Activated CD8-positive, alpha-beta T cell treated with anti-CD3 and anti-CD28 coated beads, Interleukin-2, amount 10 ng/mL, durations not matched to agents 7 days and 5 days (primary cell): ENCODE measurements at regions not wholly inside any gene's neighbourhood (a gene's known extent, or its start where the extent isn't known, plus 50 kb on each side); places are given as distances from the start of the nearest gene placed in this dataset.

Experiments used
- ATAC-seq: fragments of 150-1000 bp; cut with Tn5 transposase; one replicate; pipeline ENCODE4 v1.10.0; 2021; ENCODE audit warnings: moderate library complexity
- CTCF ChIA-PET: fragments of 350-600 bp; sonication (Branson Sonifier 250); formaldehyde crosslinking; loops from one replicate; lab custom pipeline; 2021; ENCODE audit warnings: antibody characterized with exemption; lab: Charles Lee
- POLR2A ChIA-PET: fragments of 350-600 bp; sonication (Branson Sonifier 250); formaldehyde crosslinking; loops from one replicate; lab custom pipeline; 2021; ENCODE audit warnings: antibody characterized with exemption; lab: Charles Lee
- DNase-seq: peaks from one replicate; pipeline ENCODE4 v3.0.0-alpha.2; 2020
- H3K27ac Mint-ChIP-seq: one replicate; pipeline ENCODE4 v1.8.0; 2021; ENCODE audit warnings: mild to moderate bottlenecking, mixed read lengths
- H3K27me3 Mint-ChIP-seq: one replicate; pipeline ENCODE4 v1.8.0; 2021; ENCODE audit warnings: low read depth, mixed read lengths
- H3K36me3 Mint-ChIP-seq: one replicate; pipeline ENCODE4 v1.8.0; 2021; ENCODE audit warnings: low read depth, mixed read lengths
- H3K4me1 Mint-ChIP-seq: one replicate; pipeline ENCODE4 v1.8.0; 2021; ENCODE audit warnings: low read depth, mixed read lengths
- H3K4me3 Mint-ChIP-seq: one replicate; pipeline ENCODE4 v1.8.0; 2021; ENCODE audit warnings: mild to moderate bottlenecking, mixed read lengths
- H3K9me3 Mint-ChIP-seq: one replicate; pipeline ENCODE4 v1.8.0; 2022; ENCODE audit warnings: mixed read lengths; ENCODE audit not compliant: insufficient read depth

GRCh38 chr2:150878356-150878755, 383.3 kb downstream of the RBM43 start:
- no peak for DNase-seq
- CTCF ChIA-PET, result no interaction called here
- ATAC-seq, result no peak

GRCh38 chr2:150876251-150876950, 385.3 kb downstream of the RBM43 start:
- Mint-ChIP-seq H3K27ac (no peak overlapping the region), H3K4me1 (no peaks in the 10 kb centered on the region)

More at GRCh38 chr2:150878356-150878755, 383.3 kb downstream of the RBM43 start:
- Mint-ChIP-seq H3K4me1 (no peaks in the 10 kb centered on the region), H3K36me3 (no peaks in the 10 kb centered on the region), H3K9me3 (no peaks in the 10 kb centered on the region), H3K27ac (no peak overlapping the region), H3K4me3 (no peak overlapping the region), H3K27me3 (no peaks in the 10 kb centered on the region)
- POLR2A ChIA-PET, result no interaction called here

GRCh38 chr2:150873396-150873772, 385.9 kb upstream of the RND3 start:
- H3K4me1 Mint-ChIP-seq, result no peaks in the 10 kb centered on the region
- H3K4me3 Mint-ChIP-seq, result no peak overlapping the region
- H3K27ac Mint-ChIP-seq, result no peak overlapping the region
- DNase-seq (no peak), ATAC-seq (no peak)
- no peaks in the 10 kb centered on the region for H3K9me3 Mint-ChIP-seq
- CTCF ChIA-PET, result no interaction called here
- no peaks in the 10 kb centered on the region for H3K36me3 Mint-ChIP-seq
- POLR2A ChIA-PET, result no interaction called here
- H3K27me3 Mint-ChIP-seq, result no peaks in the 10 kb centered on the region

More at GRCh38 chr2:150876251-150876950, 385.3 kb downstream of the RBM43 start:
- Mint-ChIP-seq H3K36me3 (no peaks in the 10 kb centered on the region), H3K9me3 (no peaks in the 10 kb centered on the region), H3K4me3 (no peak overlapping the region), H3K27me3 (no peaks in the 10 kb centered on the region)
- DNase-seq (no peak), ATAC-seq (no peak)
- ChIA-PET CTCF (no interaction called here), POLR2A (no interaction called here)

- ATAC-seq, result no peak
- DNase-seq, result no peak
- ChIA-PET CTCF (no interaction called here), POLR2A (no interaction called here)
- H3K27me3 Mint-ChIP-seq, result no peaks in the 10 kb centered on the region
- no peaks in the 10 kb centered on the region for H3K9me3 Mint-ChIP-seq
- H3K27ac Mint-ChIP-seq, result no peak overlapping the region
- H3K4me3 Mint-ChIP-seq, result no peak overlapping the region
- no peaks in the 10 kb centered on the region for H3K36me3 Mint-ChIP-seq
- no peaks in the 10 kb centered on the region for H3K4me1 Mint-ChIP-seq
Observed at GRCh38 chr2:150872756-150873395, 385.4 kb upstream of the RND3 start.

- ATAC-seq (no peak), DNase-seq (no peak)
- H3K36me3 Mint-ChIP-seq, result no peaks in the 10 kb centered on the region
- ChIA-PET CTCF (no interaction called here), POLR2A (no interaction called here)
- H3K27me3 Mint-ChIP-seq, result no peaks in the 10 kb centered on the region
- no peaks in the 10 kb centered on the region for H3K9me3 Mint-ChIP-seq
- no peak overlapping the region for H3K27ac Mint-ChIP-seq
- H3K4me3 Mint-ChIP-seq, result no peak overlapping the region
- no peaks in the 10 kb centered on the region for H3K4me1 Mint-ChIP-seq
Observed at GRCh38 chr2:150866431-150866830, 379.0 kb upstream of the RND3 start.

GRCh38 chr2:150863691-150864090, 376.2 kb upstream of the RND3 start:
- no peak for DNase-seq
- Mint-ChIP-seq H3K36me3 (no peaks in the 10 kb centered on the region), H3K27me3 (no peaks in the 10 kb centered on the region), H3K4me1 (no peaks in the 10 kb centered on the region), H3K9me3 (no peaks in the 10 kb centered on the region), H3K4me3 (no peak overlapping the region), H3K27ac (no peak overlapping the region)
- CTCF ChIA-PET, result no interaction called here
- POLR2A ChIA-PET, result no interaction called here
- ATAC-seq, result no peak

- POLR2A ChIA-PET, result interaction anchor here (0.7 kb wide), 1 partner anchor 327 kb away, joined by 3 read pairs; no protein-coding TSS in a partner anchor
- ATAC-seq (no peak), DNase-seq (no peak)
- Mint-ChIP-seq H3K27ac (no peak overlapping the region), H3K36me3 (no peaks in the 10 kb centered on the region), H3K27me3 (no peaks in the 10 kb centered on the region), H3K4me3 (no peak overlapping the region), H3K4me1 (no peaks in the 10 kb centered on the region), H3K9me3 (no peaks in the 10 kb centered on the region)
- CTCF ChIA-PET, result interaction anchor here (0.6 kb wide), 1 partner anchor 1076 kb away, joined by 3 read pairs; no protein-coding TSS in a partner anchor
Observed at GRCh38 chr2:150860301-150860700, 372.8 kb upstream of the RND3 start.

GRCh38 chr2:150859877-150860276, 372.4 kb upstream of the RND3 start:
- H3K36me3 Mint-ChIP-seq, result no peaks in the 10 kb centered on the region
- POLR2A ChIA-PET, result no interaction called here

GRCh38 chr2:150859162-150859561, 371.7 kb upstream of the RND3 start:
- Mint-ChIP-seq H3K4me3 (no peak overlapping the region), H3K9me3 (no peaks in the 10 kb centered on the region), H3K36me3 (no peaks in the 10 kb centered on the region), H3K4me1 (no peaks in the 10 kb centered on the region), H3K27me3 (no peaks in the 10 kb centered on the region), H3K27ac (no peak overlapping the region)
- POLR2A ChIA-PET, result no interaction called here
- no peak for ATAC-seq
- DNase-seq, result no peak
- CTCF ChIA-PET, result no interaction called here

More at GRCh38 chr2:150859877-150860276, 372.4 kb upstream of the RND3 start:
- Mint-ChIP-seq H3K4me3 (no peak overlapping the region), H3K27me3 (no peaks in the 10 kb centered on the region), H3K4me1 (no peaks in the 10 kb centered on the region), H3K9me3 (no peaks in the 10 kb centered on the region), H3K27ac (no peak overlapping the region)
- no peak for DNase-seq
- ATAC-seq, result no peak
- CTCF ChIA-PET, result no interaction called here

- no peak overlapping the region for H3K27ac Mint-ChIP-seq
- H3K4me3 Mint-ChIP-seq, result no peak overlapping the region
- no peak for DNase-seq
- no peaks in the 10 kb centered on the region for H3K36me3 Mint-ChIP-seq
- no peaks in the 10 kb centered on the region for H3K9me3 Mint-ChIP-seq
- no peak for ATAC-seq
- POLR2A ChIA-PET, result no interaction called here
- CTCF ChIA-PET, result no interaction called here
- no peaks in the 10 kb centered on the region for H3K4me1 Mint-ChIP-seq
- no peaks in the 10 kb centered on the region for H3K27me3 Mint-ChIP-seq
Observed at GRCh38 chr2:150858382-150858781, 370.9 kb upstream of the RND3 start.

GRCh38 chr2:150856596-150857281, 369.3 kb upstream of the RND3 start:
- ChIA-PET CTCF (no interaction called here), POLR2A (no interaction called here)
- H3K36me3 Mint-ChIP-seq, result no peaks in the 10 kb centered on the region
- no peak overlapping the region for H3K27ac Mint-ChIP-seq
- H3K4me1 Mint-ChIP-seq, result no peaks in the 10 kb centered on the region
- no peaks in the 10 kb centered on the region for H3K27me3 Mint-ChIP-seq
- no peaks in the 10 kb centered on the region for H3K9me3 Mint-ChIP-seq
- DNase-seq (no peak), ATAC-seq (no peak)
- H3K4me3 Mint-ChIP-seq, result no peak overlapping the region

GRCh38 chr2:150853263-150853662, 365.8 kb upstream of the RND3 start:
- no peak for DNase-seq
- Mint-ChIP-seq H3K4me3 (no peak overlapping the region), H3K36me3 (no peaks in the 10 kb centered on the region), H3K4me1 (no peaks in the 10 kb centered on the region), H3K27ac (no peak overlapping the region), H3K27me3 (no peaks in the 10 kb centered on the region), H3K9me3 (no peaks in the 10 kb centered on the region)
- ChIA-PET POLR2A (no interaction called here), CTCF (no interaction called here)
- ATAC-seq, result no peak
